ENCODE measurements at regions not wholly inside any gene's neighbourhood (a gene's known extent, or its start where the extent isn't known, plus 50 kb on each side); places are given as distances from the start of the nearest gene placed in this dataset.

- Histone ChIP-seq H3K27me3 (ENCODE audit: control insufficient read depth in 2 of 2, insufficient read depth in 2 of 2, low read length in 2 of 2) (no peaks in the 10 kb centered on the region), H3K4me2 (ENCODE audit: insufficient read depth, low read length) (no peak overlapping the region), H3K9me3 (replicated peaks; ENCODE audit: control insufficient read depth, insufficient read depth, low read length) (no peaks in the 10 kb centered on the region), H2AFZ (ENCODE audit: low read depth, low read length) (no peak overlapping the region), H3K9me1 (replicated peaks; ENCODE audit: control insufficient read depth, extremely low read depth, insufficient read depth, low read length) (no peaks in the 10 kb centered on the region), H3K27ac (ENCODE audit: insufficient read depth, low read depth, low read length) (no peak overlapping the region), H3K9ac (replicated peaks; ENCODE audit: extremely low read depth, insufficient read depth, low read length) (no peak overlapping the region), H4K20me1 (replicated peaks; ENCODE audit: control insufficient read depth, extremely low read depth, insufficient read depth, low read length) (no peaks in the 10 kb centered on the region), H3K79me2 (ENCODE audit: control insufficient read depth, insufficient read depth, low read length) (no peaks in the 10 kb centered on the region), H3K4me3 (replicated peaks in 1 of 3; ENCODE audit: insufficient read depth in 1 of 3, low read depth in 1 of 3, low read length in 3 of 3) (no peak overlapping the region), H3K36me3 (ENCODE audit: control insufficient read depth in 2 of 2, extremely low read depth in 1 of 2, insufficient read depth in 2 of 2, low read length in 2 of 2) (no peaks in the 10 kb centered on the region), H3K4me1 (ENCODE audit: control insufficient read depth, extremely low read depth, insufficient read depth, low read length) (no peaks in the 10 kb centered on the region)
- TF ChIP-seq JUN (IDR thresholded peaks at IDR 0.05; ENCODE audit: borderline replicate concordance, insufficient read depth, insufficient read length, low read depth) (no peak), POLR2AphosphoS5 (IDR thresholded peaks at IDR 0.05; ENCODE audit: insufficient read depth, low read depth, low read length) (no peak), EZH2 (IDR thresholded peaks at IDR 0.05; ENCODE audit: borderline replicate concordance, low read depth, low read length, severe bottlenecking) (no peak), POLR2A (IDR thresholded peaks at IDR 0.05; ENCODE audit: low read depth, low read length) (no peak)
- dilution Hi-C loops (cut with MboI; ENCODE audit: extremely low pct_ligation_motif_present, low sequenced_read_pairs) (no loop called here), intact Hi-C loops (cut with micrococcal nuclease) (no loop called here)
- ChIA-PET CTCF (no interaction called here), POLR2A (no interaction called here)
- BruUV-seq (replicated peaks): no TSS peak
- DNase-seq (ENCODE audit: low read depth, low spot score) (no peak), FAIRE-seq (no peak)
Measured at GRCh38 chrX:97806946-97807345, 923.2 kb downstream of the RPA4 start.

- Histone ChIP-seq H3K9me3 (replicated peaks; ENCODE audit: control insufficient read depth, insufficient read depth, low read length) (no peaks in the 10 kb centered on the region), H2AFZ (ENCODE audit: low read depth, low read length) (no peak overlapping the region), H3K27me3 (ENCODE audit: control insufficient read depth in 2 of 2, insufficient read depth in 2 of 2, low read length in 2 of 2) (no peaks in the 10 kb centered on the region), H3K27ac (ENCODE audit: insufficient read depth, low read depth, low read length) (no peak overlapping the region), H3K4me3 (replicated peaks in 1 of 3; ENCODE audit: insufficient read depth in 1 of 3, low read depth in 1 of 3, low read length in 3 of 3) (no peak overlapping the region), H4K20me1 (replicated peaks; ENCODE audit: control insufficient read depth, extremely low read depth, insufficient read depth, low read length) (no peaks in the 10 kb centered on the region), H3K4me2 (ENCODE audit: insufficient read depth, low read length) (no peak overlapping the region), H3K9ac (replicated peaks; ENCODE audit: extremely low read depth, insufficient read depth, low read length) (no peak overlapping the region), H3K4me1 (ENCODE audit: control insufficient read depth, extremely low read depth, insufficient read depth, low read length) (no peaks in the 10 kb centered on the region), H3K9me1 (replicated peaks; ENCODE audit: control insufficient read depth, extremely low read depth, insufficient read depth, low read length) (no peaks in the 10 kb centered on the region), H3K36me3 (ENCODE audit: control insufficient read depth in 2 of 2, extremely low read depth in 1 of 2, insufficient read depth in 2 of 2, low read length in 2 of 2) (no peaks in the 10 kb centered on the region), H3K79me2 (ENCODE audit: control insufficient read depth, insufficient read depth, low read length) (no peaks in the 10 kb centered on the region)
- BruUV-seq (replicated peaks): no TSS peak
- ChIA-PET CTCF (no interaction called here), POLR2A (no interaction called here)
- TF ChIP-seq JUN (IDR thresholded peaks at IDR 0.05; ENCODE audit: borderline replicate concordance, insufficient read depth, insufficient read length, low read depth) (no peak), EZH2 (IDR thresholded peaks at IDR 0.05; ENCODE audit: borderline replicate concordance, low read depth, low read length, severe bottlenecking) (no peak), POLR2A (IDR thresholded peaks at IDR 0.05; ENCODE audit: low read depth, low read length) (no peak), POLR2AphosphoS5 (IDR thresholded peaks at IDR 0.05; ENCODE audit: insufficient read depth, low read depth, low read length) (no peak), MYC (IDR thresholded peaks at IDR 0.05; ENCODE audit: low read depth, low read length) (no peak), FOS (IDR thresholded peaks at IDR 0.05; ENCODE audit: borderline replicate concordance, insufficient read depth, low read length) (no peak), GATA2 (IDR thresholded peaks at IDR 0.05; ENCODE audit: insufficient read depth, insufficient read length, low read depth, low read length) (no peak)
- TF ChIP-seq, protein P1, sequence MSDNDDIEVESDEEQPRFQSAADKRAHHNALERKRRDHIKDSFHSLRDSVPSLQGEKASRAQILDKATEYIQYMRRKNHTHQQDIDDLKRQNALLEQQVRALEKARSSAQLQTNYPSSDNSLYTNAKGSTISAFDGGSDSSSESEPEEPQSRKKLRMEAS (IDR thresholded peaks at IDR 0.05; ENCODE audit: insufficient read depth, insufficient read length): no peak
- TF ChIP-seq, protein P2, sequence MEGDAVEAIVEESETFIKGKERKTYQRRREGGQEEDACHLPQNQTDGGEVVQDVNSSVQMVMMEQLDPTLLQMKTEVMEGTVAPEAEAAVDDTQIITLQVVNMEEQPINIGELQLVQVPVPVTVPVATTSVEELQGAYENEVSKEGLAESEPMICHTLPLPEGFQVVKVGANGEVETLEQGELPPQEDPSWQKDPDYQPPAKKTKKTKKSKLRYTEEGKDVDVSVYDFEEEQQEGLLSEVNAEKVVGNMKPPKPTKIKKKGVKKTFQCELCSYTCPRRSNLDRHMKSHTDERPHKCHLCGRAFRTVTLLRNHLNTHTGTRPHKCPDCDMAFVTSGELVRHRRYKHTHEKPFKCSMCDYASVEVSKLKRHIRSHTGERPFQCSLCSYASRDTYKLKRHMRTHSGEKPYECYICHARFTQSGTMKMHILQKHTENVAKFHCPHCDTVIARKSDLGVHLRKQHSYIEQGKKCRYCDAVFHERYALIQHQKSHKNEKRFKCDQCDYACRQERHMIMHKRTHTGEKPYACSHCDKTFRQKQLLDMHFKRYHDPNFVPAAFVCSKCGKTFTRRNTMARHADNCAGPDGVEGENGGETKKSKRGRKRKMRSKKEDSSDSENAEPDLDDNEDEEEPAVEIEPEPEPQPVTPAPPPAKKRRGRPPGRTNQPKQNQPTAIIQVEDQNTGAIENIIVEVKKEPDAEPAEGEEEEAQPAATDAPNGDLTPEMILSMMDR (IDR thresholded peaks at IDR 0.05; ENCODE audit: extremely low read depth in 1 of 2, insufficient read depth in 1 of 2, low read depth in 1 of 2, low read length in 2 of 2): no peak
- FAIRE-seq (no peak), DNase-seq (ENCODE audit: low read depth, low spot score) (no peak)
- intact Hi-C loops (cut with micrococcal nuclease) (no loop called here), dilution Hi-C loops (cut with MboI; ENCODE audit: extremely low pct_ligation_motif_present, low sequenced_read_pairs) (no loop called here)
Measured at GRCh38 chrX:97820170-97820569, 936.5 kb downstream of the RPA4 start.
